HG02981 (cell line): ENCODE measurements at regions not wholly inside any gene's neighbourhood (a gene's known extent, or its start where the extent isn't known, plus 50 kb on each side); places are given as distances from the start of the nearest gene placed in this dataset.

ENCODE experiments used
- ATAC-seq: cut with Tn5 transposase; IDR thresholded peaks from one replicate; pipeline ENCODE4 v1.9.1; 2021; ENCODE audit warnings: mild to moderate bottlenecking, moderate library complexity; ENCODE audit not compliant: unreplicated experiment

GRCh38 chr15:62920682-62921502 is 121.7 kb upstream of the TPM1 start:
- ATAC-seq, result no peak

- ATAC-seq, result no peak
These were observed 120.0 kb upstream of the TPM1 start for GRCh38 chr15:62922514-62922913.

- ATAC-seq, result no peak
These were observed 116.7 kb upstream of the TPM1 start for GRCh38 chr15:62925875-62926274.

GRCh38 chr15:62927196-62927595 is 115.4 kb upstream of the TPM1 start:
- no peak for ATAC-seq

GRCh38 chr15:62927836-62928235 is 114.7 kb upstream of the TPM1 start:
- no peak for ATAC-seq

- no peak for ATAC-seq
These were observed 114.1 kb upstream of the TPM1 start for GRCh38 chr15:62928242-62928999.

- ATAC-seq, result no peak
These were observed 113.6 kb upstream of the TPM1 start for GRCh38 chr15:62929000-62929357.

- no peak for ATAC-seq
These were observed 110.9 kb upstream of the TPM1 start for GRCh38 chr15:62931650-62932049.

GRCh38 chr15:62932436-62932835 is 110.1 kb upstream of the TPM1 start:
- ATAC-seq, result no peak

GRCh38 chr15:62933386-62933785 is 109.2 kb upstream of the TPM1 start:
- ATAC-seq, result no peak

- ATAC-seq, result no peak
These were observed 108.1 kb upstream of the TPM1 start for GRCh38 chr15:62934236-62934971.

- no peak for ATAC-seq
These were observed 107.1 kb upstream of the TPM1 start for GRCh38 chr15:62935300-62936081.

GRCh38 chr15:62938825-62939224 is 103.7 kb upstream of the TPM1 start:
- ATAC-seq, result no peak

GRCh38 chr15:62940093-62940754 is 102.3 kb upstream of the TPM1 start:
- no peak for ATAC-seq

GRCh38 chr15:62940755-62941361 is 101.7 kb upstream of the TPM1 start:
- no peak for ATAC-seq

GRCh38 chr15:62941699-62942098 is 100.8 kb upstream of the TPM1 start:
- ATAC-seq, result no peak

GRCh38 chr15:62942428-62942827 is 100.1 kb upstream of the TPM1 start:
- ATAC-seq, result no peak

- ATAC-seq, result no peak
These were observed 97.5 kb upstream of the TPM1 start for GRCh38 chr15:62945063-62945462.

- ATAC-seq, result no peak
These were observed 96.8 kb upstream of the TPM1 start for GRCh38 chr15:62945760-62946159.

GRCh38 chr15:62946940-62947339 is 95.6 kb upstream of the TPM1 start:
- ATAC-seq, result no peak
